Right renal cortex interstitium (tissue), 3 donors: ENCODE measurements at regions not wholly inside any gene's neighbourhood (a gene's known extent, or its start where the extent isn't known, plus 50 kb on each side); places are given as distances from the start of the nearest gene placed in this dataset.

Experiments
- DNase-seq, 3 donors: peaks; one replicate each; pipeline ENCODE4 v3.0.0-alpha.2; 2013; ENCODE audit warnings: low read depth in 3 of 3, low spot score in 2 of 3

- no peak for DNase-seq
Measured at GRCh38 chr3:18648868-18649462, 223.8 kb upstream of the SATB1 start.

- no peak for DNase-seq
Measured at GRCh38 chr3:18648159-18648558, 223.0 kb upstream of the SATB1 start.

DNA sequence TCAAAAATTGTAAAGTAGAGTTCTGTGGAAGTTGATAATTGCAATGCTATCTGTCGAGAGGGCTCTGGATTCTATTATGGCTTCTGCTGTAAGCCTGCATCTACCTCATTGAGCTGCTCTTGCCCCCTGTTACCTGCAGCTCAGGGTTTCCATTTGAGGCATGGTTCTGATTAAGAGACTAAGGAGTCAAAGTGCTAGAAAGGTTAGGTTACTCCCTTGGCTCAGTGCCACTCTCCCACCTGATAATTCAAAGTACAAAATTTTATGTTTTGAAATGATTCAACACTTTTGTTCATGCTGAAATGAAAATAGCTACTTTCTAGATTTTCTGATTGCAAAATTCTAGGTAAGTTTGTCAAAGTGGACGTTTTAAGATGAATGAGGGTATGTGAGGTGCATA is 220.5 kb upstream of the SATB1 start:
- DNase-seq, result no peak

DNA sequence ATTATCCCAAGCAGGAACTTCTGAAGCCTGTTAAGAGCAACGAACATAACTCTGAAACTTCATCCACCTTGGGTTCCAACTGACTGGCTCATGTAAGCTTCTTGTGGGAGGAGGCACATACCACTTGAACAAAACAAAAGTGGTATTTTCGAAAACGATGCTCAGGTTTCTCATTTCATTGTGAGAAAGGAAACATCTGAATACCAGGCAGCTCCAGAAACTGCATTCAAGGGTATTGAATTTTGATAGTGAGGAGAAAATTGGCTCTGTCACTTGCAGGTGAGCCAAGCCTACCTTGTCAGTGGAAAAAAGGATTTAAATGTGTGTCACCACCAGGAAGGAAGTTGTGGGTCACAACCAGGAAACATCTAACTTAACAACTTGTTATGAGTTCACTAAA is 218.1 kb upstream of the SATB1 start:
- no peak for DNase-seq

DNA sequence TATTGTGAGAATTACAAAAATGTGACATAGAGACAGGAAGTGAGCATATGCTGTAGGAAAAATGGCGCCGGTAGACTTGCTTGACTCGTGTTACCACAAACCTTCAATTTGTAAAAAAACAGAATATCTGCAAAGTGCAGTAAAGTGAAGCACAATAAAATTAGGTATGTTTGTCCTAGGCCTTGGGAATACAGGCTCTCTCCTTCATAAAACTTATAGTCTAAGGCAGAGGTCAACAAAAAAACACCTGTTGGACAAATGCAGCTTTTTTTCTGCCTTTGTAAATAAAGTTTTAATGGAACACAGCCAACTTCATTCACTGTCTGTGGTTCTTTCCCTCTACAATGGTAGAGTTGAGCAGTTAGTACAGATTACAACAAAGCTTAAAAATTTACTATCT is 216.8 kb upstream of the SATB1 start:
- no peak for DNase-seq

DNA sequence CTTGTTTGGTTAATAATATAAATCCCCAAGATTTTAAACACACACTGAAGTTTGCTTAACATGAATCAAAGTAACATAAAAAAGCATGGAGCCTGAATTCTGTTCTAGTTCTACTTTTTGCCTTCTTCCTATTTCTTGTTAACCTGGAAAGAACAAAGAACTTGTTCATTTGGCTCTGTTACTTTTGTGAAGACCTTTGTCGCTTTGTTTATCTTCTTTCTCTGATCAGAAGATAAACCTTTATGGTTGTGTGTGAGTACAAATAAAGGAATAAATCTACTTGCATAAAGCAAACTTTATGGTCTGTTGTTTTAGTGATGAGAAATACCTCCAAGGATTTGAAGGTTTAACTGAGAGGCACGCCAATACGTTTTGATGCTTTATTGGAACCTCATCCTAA is 210.1 kb upstream of the SATB1 start:
- DNase-seq, result no peak

DNA sequence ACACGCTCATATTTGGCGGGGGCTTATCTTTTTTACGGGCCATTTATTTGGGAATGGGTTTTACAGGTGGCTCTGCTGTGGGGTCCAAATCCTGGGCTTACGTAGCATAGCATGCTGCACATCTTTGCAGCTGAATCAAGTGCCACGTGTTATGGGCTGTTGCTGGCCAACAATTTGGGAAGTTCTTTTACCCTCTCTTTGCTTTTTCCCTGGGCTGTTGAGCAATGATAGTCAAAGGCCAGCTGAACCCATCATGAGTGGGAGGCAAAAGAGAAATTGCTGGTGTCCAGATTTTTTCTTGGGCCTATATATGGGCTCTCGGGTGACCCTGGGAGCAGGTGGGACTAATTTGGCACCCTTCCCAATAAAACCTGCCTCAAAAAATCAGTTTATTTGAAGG is 209.3 kb upstream of the SATB1 start:
- no peak for DNase-seq

DNA sequence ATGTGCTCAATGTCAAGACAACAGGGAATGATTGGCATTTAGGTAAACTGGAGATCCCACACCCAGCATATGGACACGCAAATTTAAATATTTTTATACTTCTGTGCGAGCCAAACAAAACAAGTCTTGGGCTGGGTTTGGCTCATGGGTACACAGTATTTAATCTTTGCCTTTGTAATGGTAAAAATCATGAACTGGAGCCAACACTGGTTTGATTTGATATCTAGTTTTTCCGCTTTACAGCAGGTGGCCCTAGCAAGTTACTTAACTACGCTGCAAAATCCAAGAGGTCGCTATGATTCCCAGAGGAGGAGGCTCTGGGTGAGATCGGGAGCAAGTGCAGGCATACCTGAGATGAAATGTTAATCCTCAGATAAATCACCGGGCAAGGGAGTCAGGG is 207.9 kb upstream of the SATB1 start:
- DNase-seq, result no peak

DNA sequence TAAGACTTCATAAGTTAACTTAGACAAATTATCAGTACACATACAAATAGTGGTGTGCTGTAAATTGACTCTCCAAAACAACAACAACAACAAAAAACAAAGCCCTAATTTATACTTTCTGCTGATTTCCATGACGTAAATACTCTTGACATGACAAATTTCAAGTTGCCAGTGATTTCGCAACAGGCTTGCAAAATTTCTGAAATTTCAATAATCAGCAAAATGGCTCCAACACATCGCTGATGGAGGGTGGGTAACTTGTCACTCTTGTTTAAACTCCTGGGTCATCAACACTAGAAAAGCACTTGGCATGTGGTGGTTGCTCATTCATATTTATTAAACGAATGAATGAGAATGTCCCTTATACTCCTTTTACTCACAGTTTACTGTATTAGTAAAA is 205.2 kb upstream of the SATB1 start:
- no peak for DNase-seq

- no peak for DNase-seq
Measured at GRCh38 chr3:18625085-18625484, 199.9 kb upstream of the SATB1 start.

DNA sequence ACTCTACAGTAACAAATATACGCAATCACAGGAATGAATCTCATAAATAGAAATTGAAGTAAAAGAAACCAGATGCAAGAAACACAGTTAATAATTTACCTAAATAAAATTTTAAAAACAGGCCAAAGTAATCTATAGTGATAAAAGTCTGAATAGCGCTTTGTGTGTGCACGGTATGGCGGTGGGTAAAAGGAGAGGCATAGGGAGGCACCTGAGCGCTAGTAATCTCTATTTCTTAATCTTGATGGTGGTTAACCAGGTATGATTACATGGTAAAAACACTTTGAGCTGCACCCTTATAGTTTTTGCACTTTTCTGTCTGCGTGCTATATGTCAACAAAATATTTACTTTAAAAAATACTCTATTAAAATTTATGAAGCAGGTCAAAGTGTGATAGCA is 198.1 kb upstream of the SATB1 start:
- no peak for DNase-seq

- no peak for DNase-seq
Measured at GRCh38 chr3:18618723-18619122, 193.6 kb upstream of the SATB1 start.

GRCh38 chr3:18611991-18612390 is 186.9 kb upstream of the SATB1 start:
- no peak for DNase-seq

DNA sequence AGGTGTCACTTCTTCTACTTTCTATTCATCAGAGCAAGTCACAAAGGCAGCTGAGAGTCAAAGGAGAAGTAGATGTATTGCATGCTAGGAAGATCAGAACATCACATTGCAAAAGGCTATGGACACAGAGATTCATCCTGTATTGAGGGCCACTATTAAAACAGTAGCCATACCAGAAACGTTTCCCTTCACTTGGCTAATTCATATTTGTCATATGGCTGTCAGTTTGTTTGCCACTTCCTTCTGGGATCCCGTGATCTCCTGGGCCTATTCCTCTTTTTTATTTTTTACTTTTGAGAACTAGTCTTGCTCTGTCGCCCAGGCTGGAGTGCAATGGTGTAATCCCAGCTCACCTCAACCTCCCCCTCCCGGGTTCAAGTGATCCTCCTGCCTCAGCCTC is 184.0 kb upstream of the SATB1 start:
- DNase-seq, result no peak

DNA sequence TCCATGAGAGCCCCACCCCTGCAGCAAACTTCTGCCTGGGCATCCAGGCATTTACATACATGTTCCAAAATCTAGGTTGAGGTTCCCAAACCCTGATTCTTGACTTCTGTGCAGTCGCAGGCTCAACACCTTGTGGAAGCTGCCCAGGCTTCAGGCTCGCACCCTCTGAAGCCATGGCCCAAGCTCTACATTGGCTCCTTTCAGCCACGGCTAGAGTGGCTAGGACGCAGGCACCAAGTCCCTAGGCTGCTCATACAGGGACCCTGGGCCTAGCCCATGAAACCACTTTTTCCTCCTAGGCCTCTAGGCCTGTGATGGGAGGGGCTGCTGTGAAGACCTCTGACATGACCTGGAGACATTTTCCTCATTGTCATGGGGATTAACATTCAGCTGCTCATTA is 172.8 kb upstream of the SATB1 start:
- DNase-seq, result no peak

- no peak for DNase-seq
Measured at GRCh38 chr3:18593231-18593630, 168.1 kb upstream of the SATB1 start.

DNA sequence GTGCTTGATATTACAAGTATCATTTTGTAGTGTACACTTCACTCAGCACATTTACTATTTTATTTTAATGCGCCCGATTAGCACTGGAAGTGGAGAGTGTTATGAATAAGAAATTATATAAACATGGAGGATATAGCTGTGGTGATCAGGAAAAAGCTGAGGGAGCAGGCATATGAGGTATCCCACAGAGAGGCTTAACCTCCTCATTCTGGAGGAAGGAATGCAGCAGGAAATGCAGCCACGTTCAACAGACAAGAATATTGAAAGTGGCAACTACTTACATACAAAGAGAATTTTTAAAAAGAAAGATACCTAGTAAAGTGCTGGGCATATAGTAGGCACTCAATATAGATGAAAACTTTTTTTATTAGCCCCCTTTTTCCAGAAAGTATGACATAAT is 166.0 kb upstream of the SATB1 start:
- DNase-seq, result no peak

DNA sequence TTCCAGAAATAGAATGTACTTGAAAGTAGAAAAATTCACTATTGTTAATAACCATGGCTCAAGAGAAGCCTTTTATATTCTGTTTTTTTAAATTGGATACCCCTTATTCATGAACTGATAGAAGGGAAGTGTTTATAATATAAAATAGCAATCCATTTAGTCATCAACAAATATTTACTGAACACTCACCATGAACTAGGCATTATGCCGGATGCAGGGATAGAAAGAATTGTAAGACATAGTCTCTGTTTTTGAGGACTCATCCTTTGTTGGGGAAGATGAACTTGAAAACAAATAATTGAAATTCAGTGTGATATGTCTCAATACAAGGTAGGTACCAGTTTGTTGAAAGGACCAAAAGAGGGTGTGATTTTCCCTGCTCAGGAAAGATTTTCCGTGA is 160.9 kb upstream of the SATB1 start:
- DNase-seq, result no peak

GRCh38 chr3:18585004-18585968 is 160.1 kb upstream of the SATB1 start:
- DNase-seq, result no peak

- DNase-seq, result no peak
Measured at GRCh38 chr3:18580268-18580667, 155.1 kb upstream of the SATB1 start.

DNA sequence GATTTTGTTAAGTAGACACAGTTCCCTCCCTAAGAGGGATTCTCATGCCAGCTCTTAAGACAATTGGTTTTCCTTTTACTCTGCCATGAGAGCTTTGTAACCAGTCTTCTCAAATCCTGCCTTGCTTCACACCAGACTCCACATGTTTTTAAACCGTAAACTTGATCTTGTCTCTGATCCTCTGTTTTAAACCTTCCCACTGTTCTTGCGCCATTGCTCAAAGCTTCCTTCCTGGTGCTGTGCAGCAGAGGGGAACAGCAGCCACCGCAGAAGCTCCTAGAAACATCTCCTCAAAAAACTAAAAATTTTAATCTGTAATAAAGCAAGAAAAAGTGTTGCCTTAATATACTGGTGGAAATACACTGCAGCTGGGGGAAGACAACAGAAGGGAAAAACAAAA is 154.5 kb upstream of the SATB1 start:
- no peak for DNase-seq

- DNase-seq, result no peak
Measured at GRCh38 chr3:18575573-18575972, 150.4 kb upstream of the SATB1 start.
